NCI-H146 treated with DMSO at 0.1 percent for 48 hours (cell line): ENCODE measurements at regions not wholly inside any gene's neighbourhood (a gene's known extent, or its start where the extent isn't known, plus 50 kb on each side); places are given as distances from the start of the nearest gene placed in this dataset.
"Not testable (repeated sequence)": the region's sequence is repeated elsewhere in the genome, so short reads cannot be mapped to it uniquely, and the experiment has no call there.

Experiments
- DNase-seq: peaks from one replicate; lab custom pipeline; 2025; ENCODE audit not compliant: unreplicated experiment; lab: John Stamatoyannopoulos, UW

GRCh38 chr22:47618180-47619010 lies 855.9 kb downstream of the TBC1D22A start:
- DNase-seq = no peak

- DNase-seq = no peak
These were observed 854.7 kb downstream of the TBC1D22A start for GRCh38 chr22:47617186-47617585.

GRCh38 chr22:47616396-47617020 lies 854.1 kb downstream of the TBC1D22A start:
- DNase-seq = no peak

GRCh38 chr22:47615051-47615450 lies 852.6 kb downstream of the TBC1D22A start:
- DNase-seq = no peak

GRCh38 chr22:47613606-47614350 lies 851.3 kb downstream of the TBC1D22A start:
- DNase-seq = no peak

GRCh38 chr22:47613181-47613580 lies 850.7 kb downstream of the TBC1D22A start:
- not testable (repeated sequence) for DNase-seq

- no peak for DNase-seq
These were observed 850.0 kb downstream of the TBC1D22A start for GRCh38 chr22:47612311-47612910.

GRCh38 chr22:47610764-47611163 lies 848.3 kb downstream of the TBC1D22A start:
- DNase-seq = no peak

GRCh38 chr22:47610281-47610680 lies 847.8 kb downstream of the TBC1D22A start:
- DNase-seq = no peak

- no peak for DNase-seq
These were observed 847.2 kb downstream of the TBC1D22A start for GRCh38 chr22:47609653-47610052.

- no peak for DNase-seq
These were observed 846.0 kb downstream of the TBC1D22A start for GRCh38 chr22:47608421-47608820.

- no peak for DNase-seq
These were observed 845.0 kb downstream of the TBC1D22A start for GRCh38 chr22:47607486-47607885.

- DNase-seq = no peak
These were observed 844.0 kb downstream of the TBC1D22A start for GRCh38 chr22:47606426-47606825.

GRCh38 chr22:47605886-47606285 lies 843.4 kb downstream of the TBC1D22A start:
- DNase-seq = peak; percentile 55

- DNase-seq = peak; percentile 64
These were observed 843.0 kb downstream of the TBC1D22A start for GRCh38 chr22:47605441-47605840.

- DNase-seq = no peak
These were observed 842.1 kb downstream of the TBC1D22A start for GRCh38 chr22:47604563-47604962.

- DNase-seq = no peak
These were observed 840.3 kb downstream of the TBC1D22A start for GRCh38 chr22:47602732-47603131.

GRCh38 chr22:47601666-47602065 lies 839.2 kb downstream of the TBC1D22A start:
- DNase-seq = no peak

- no peak for DNase-seq
These were observed 838.6 kb downstream of the TBC1D22A start for GRCh38 chr22:47600791-47601625.

GRCh38 chr22:47600281-47600680 lies 837.8 kb downstream of the TBC1D22A start:
- DNase-seq = no peak
